SW 1271 (cell line): ENCODE measurements at regions not wholly inside any gene's neighbourhood (a gene's known extent, or its start where the extent isn't known, plus 50 kb on each side); places are given as distances from the start of the nearest gene placed in this dataset.

ENCODE experiments used
- DNase-seq, 2 experiments: peaks; one replicate each; lab custom pipeline; 2025; lab: John Stamatoyannopoulos, UW

GRCh38 chr6:40719671-40720374, 132.7 kb upstream of the LRFN2 start:
- peak in 1 of 2 experiments; percentile 8 for DNase-seq

GRCh38 chr6:40718401-40718800, 131.2 kb upstream of the LRFN2 start:
- no peak for DNase-seq

- DNase-seq: no peak
Measured at GRCh38 chr6:40717411-40718057, 130.4 kb upstream of the LRFN2 start.

DNA sequence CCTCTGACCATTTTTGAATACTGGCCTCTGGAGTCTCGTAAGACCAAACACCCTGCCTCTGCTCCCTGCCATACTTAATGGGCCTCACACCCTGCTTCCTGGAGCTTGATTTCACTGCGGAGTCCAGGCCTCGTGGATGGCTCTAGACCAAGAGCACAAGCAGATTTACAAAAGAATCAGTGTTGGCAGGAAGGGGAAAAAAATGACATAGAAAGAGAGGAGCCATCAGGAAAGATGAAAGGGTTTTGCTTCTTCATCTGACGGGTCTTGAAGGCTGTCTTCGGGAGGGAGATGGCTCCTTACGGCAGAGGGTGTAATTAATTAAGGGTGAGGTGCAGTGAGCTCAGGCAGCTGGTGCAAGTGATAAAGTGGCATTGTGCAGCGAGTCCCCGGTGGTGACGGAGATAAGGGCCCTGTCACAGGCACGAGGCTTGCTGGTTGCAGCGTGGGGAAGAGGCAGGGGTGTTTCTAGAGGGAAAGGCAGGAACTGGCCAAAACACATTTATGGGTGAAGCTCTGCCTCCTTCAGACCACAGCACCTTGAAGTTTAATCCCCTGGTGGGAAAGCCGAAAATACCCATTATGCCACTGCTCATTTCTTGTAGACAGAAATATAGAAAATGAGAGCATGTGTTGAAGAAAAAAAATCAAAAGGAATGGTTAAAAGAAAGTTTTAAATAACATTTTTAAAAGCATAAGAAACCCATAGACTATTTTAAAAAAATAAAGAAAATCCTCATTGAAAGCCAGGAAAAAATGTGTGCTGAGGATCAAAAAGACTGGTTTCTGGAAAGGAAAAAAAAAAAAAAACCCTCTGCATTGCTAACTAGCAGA, 128.6 kb upstream of the LRFN2 start:
- DNase-seq: no peak

GRCh38 chr6:40714576-40715564, 127.7 kb upstream of the LRFN2 start:
- DNase-seq: no peak

GRCh38 chr6:40714143-40714542, 127.0 kb upstream of the LRFN2 start:
- no peak for DNase-seq

GRCh38 chr6:40713002-40713719, 126.0 kb upstream of the LRFN2 start:
- DNase-seq: no peak

DNA sequence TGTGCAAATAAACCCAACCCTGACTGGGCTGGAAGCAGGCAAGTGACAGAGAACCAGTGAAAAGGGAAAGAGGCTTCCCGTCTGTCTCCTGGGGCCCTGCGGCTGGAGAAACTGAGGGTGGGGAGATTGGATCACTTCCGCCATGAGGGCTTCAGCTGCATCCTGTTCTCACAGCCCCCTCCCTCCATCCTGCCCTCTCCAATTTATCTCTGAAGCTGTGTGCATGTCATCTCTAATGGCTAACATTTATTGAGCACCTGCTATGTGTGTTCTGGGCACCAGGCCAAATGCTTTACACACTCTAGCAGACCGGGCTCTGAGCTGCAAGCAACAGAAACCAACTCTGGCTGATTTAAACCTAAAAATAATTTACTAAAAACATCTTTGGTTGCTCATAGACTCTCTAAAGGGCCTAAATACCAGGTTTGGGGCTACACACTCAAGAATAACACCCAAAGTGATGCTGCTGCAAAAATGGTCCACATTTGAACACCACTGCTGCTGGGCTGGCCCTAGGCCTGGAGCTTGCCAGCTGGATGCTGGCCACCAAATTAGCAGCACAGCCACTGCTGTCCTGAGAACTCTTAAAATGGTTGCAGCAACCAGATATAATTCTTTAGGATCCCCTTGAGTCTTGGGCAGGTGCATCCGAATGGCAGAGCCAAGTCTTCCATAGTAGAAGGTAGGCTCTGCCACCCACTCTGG, 123.6 kb upstream of the LRFN2 start:
- DNase-seq: no peak

DNA sequence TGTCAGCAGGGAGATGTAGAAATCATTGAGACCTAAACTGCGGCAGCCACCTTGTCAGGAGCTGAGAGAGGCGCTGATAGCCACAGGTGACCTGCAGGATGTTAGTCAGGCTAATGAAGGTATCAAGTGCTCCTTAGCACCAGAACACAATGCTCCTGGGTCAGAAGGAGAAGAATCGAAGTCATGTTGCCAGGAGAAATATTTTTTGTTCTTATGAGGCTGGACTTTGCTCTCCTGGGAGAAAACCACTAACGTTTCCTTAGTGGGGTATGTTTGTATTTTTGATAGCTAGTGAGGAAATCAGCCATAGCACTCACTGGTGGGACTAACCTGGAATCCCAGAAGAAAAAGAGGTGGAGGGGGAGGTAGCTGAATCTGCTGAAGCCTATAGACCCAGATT, 120.9 kb upstream of the LRFN2 start:
- no peak for DNase-seq

DNA sequence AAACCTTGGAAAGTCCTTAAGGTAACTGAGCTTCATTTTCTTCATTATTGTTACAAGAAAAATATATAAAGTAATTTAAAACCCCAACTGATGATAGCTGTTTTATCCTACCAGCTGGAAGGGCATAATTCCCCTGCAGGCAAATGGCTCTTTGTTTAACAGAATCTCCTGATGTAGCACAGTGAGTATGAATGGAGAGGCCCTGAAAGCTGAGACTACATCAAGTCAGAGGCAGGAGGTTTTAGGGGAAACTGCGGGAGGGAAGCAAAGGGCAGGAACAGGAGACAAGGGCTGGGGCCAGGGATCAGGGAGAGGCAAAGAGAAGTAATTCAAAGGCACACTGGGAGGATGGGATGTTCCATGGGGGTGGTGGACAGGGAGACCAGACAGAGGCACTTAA, 119.0 kb upstream of the LRFN2 start:
- DNase-seq: no peak

DNA sequence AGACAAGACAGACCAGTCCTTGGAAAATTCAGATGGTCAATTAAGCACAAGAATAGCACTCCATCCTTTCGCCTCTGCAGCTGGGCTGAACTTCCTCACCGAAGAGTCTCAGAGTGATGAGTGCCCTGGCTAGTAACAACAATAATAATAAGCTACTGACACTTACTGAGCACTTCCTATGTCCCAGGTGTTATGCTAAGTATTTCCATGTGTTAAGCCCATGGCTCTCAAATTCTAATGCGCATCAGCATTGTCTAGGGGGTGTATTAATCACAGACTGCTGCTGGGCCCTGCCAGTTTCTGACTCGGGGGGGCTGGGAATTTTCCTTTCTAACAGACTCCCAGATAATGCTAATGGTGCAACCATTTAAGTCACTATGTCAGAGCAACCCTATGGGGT, 118.2 kb upstream of the LRFN2 start:
- DNase-seq: no peak

GRCh38 chr6:40701352-40702007, 114.3 kb upstream of the LRFN2 start:
- no peak for DNase-seq

- DNase-seq: no peak
Measured at GRCh38 chr6:40700006-40700580, 112.9 kb upstream of the LRFN2 start.

- DNase-seq: no peak
Measured at GRCh38 chr6:40695750-40696415, 108.7 kb upstream of the LRFN2 start.

DNA sequence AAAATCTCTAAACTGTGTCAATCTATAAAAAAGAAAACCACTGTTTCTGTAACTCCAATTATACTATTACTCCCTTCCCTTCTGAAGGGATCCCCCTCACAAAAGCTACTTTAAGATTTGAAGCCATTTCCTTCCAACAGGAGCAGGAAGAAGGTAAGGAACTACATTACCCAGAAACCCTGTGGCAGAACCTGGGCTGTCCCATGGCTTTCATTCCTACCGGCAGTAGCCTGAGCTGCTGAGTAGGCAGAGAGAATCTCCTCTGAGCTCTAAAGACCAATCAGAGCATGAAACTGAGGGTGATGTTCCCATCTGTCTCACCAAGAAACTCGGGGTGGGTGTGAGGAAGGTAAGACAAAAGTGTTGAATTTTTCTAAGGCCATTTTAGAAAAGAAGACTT, 108.0 kb upstream of the LRFN2 start:
- peak in 1 of 2 experiments; percentile 7 for DNase-seq

DNA sequence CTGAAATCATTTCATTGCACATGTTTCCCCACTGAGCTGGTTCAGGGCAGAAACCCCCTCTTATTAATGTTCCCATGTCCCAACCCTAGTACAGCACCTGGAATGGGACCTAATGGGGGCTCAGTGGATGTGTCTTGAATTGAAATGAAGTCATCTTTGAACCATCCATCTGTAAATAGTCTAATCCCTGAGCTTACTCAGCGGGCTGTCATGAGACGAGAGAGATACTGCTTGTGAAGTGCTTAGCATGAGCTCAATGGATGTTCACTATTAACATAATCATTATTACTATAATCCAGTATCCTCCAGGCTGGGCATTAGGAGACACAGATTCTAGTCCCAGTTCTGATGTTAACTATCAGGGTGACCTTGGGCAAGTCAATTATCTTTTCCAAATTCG, 106.6 kb upstream of the LRFN2 start:
- DNase-seq: no peak

DNA sequence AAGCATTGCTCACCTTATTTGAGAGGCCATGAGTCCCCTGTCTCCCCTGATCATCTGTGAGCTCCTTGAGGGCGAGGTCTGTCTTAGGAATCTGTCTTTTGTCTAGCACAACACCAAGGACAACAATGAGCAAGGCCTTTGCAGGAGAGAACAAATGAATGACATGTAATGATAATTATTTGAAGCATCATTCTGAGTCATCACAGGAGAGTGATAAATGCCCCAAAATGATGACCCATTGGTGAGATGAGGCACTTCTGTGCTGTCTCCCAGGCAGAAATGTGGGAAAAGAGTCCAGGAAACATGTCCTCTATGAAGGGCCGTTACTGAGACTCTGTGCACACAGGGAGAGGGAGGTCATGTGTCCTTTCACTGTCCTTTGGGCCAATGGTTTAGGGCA, 105.2 kb upstream of the LRFN2 start:
- no peak for DNase-seq

- DNase-seq: no peak
Measured at GRCh38 chr6:40689185-40689584, 102.0 kb upstream of the LRFN2 start.

GRCh38 chr6:40688214-40688761, 101.1 kb upstream of the LRFN2 start:
- DNase-seq: no peak
